ENCODE measurements at regions not wholly inside any gene's neighbourhood (a gene's known extent, or its start where the extent isn't known, plus 50 kb on each side); places are given as distances from the start of the nearest gene placed in this dataset.

GRCh38 chr5:63803165-63803564, 159.1 kb downstream of the HTR1A start:
- peak; percentile 94 for TF ChIP-seq REST (IDR thresholded peaks at IDR 0.05; ENCODE audit: borderline replicate concordance)
- TF ChIP-seq EP300 (conservative IDR thresholded peaks at IDR 0.05; ENCODE audit: poor library complexity, severe bottlenecking): peak; percentile 49
- no peak for TF ChIP-seq RAD21 (conservative IDR thresholded peaks at IDR 0.05)
- peak; percentile 53 for TF ChIP-seq POLR2AphosphoS5 (IDR thresholded peaks at IDR 0.05)

GRCh38 chr5:63794979-63795378, 167.3 kb downstream of the HTR1A start:
- Histone ChIP-seq H3K4me3 (ENCODE audit: low read length) (no peak overlapping the region), H2AFZ (ENCODE audit: low read depth, low read length) (no peak overlapping the region), H3K4me2 (ENCODE audit: low read length) (no peak overlapping the region), H3F3A (ENCODE audit: insufficient read depth, low read length, poor library complexity, severe bottlenecking) (no peaks in the 10 kb centered on the region), H3K9me2 (ENCODE audit: insufficient read depth, low read length) (no peaks in the 10 kb centered on the region), H3K9ac (ENCODE audit: low read length) (no peak overlapping the region), H4K20me1 (ENCODE audit: insufficient read depth) (no peaks in the 10 kb centered on the region), H3K36me3 (ENCODE audit: insufficient read depth, low read length) (no peaks in the 10 kb centered on the region), H3K9me3 (ENCODE audit: low read length) (peaks cover 6% of the 10 kb centered on the region), H3K27me3 (ENCODE audit: insufficient read depth, low read depth, low read length) (no peaks in the 10 kb centered on the region), H3K27ac (ENCODE audit: low read length) (no peak overlapping the region), H3K79me2 (replicated peaks; ENCODE audit: insufficient read depth, low read length) (no peaks in the 10 kb centered on the region)
- TF ChIP-seq EP300 (conservative IDR thresholded peaks at IDR 0.05; ENCODE audit: poor library complexity, severe bottlenecking) (no peak), CTCF (IDR thresholded peaks at IDR 0.05; ENCODE audit: poor library complexity, severe bottlenecking) (no peak), REST (IDR thresholded peaks at IDR 0.05; ENCODE audit: borderline replicate concordance) (no peak), EZH2 (IDR thresholded peaks at IDR 0.05; ENCODE audit: borderline replicate concordance, insufficient read depth, low read length, poor library complexity, severe bottlenecking) (no peak), RAD21 (conservative IDR thresholded peaks at IDR 0.05) (no peak), TAF1 (IDR thresholded peaks at IDR 0.05; ENCODE audit: low read depth) (no peak), MXI1 (conservative IDR thresholded peaks at IDR 0.05; ENCODE audit: poor library complexity, severe bottlenecking) (no peak), SMC3 (conservative IDR thresholded peaks at IDR 0.05; ENCODE audit: poor library complexity) (no peak), POLR2AphosphoS5 (IDR thresholded peaks at IDR 0.05) (no peak)

More at GRCh38 chr5:63803165-63803564, 159.1 kb downstream of the HTR1A start:
- Histone ChIP-seq H3K4me3 (ENCODE audit: low read length) (no peak overlapping the region), H3K79me2 (replicated peaks; ENCODE audit: insufficient read depth, low read length) (no peaks in the 10 kb centered on the region), H3K9me2 (ENCODE audit: insufficient read depth, low read length) (no peaks in the 10 kb centered on the region), H3K4me2 (ENCODE audit: low read length) (no peak overlapping the region), H3K27me3 (ENCODE audit: insufficient read depth, low read depth, low read length) (no peaks in the 10 kb centered on the region), H2AFZ (ENCODE audit: low read depth, low read length) (no peak overlapping the region), H3K9me3 (ENCODE audit: low read length) (no peaks in the 10 kb centered on the region), H3F3A (ENCODE audit: insufficient read depth, low read length, poor library complexity, severe bottlenecking) (no peaks in the 10 kb centered on the region), H3K27ac (ENCODE audit: low read length) (no peak overlapping the region), H4K20me1 (ENCODE audit: insufficient read depth) (no peaks in the 10 kb centered on the region), H3K36me3 (ENCODE audit: insufficient read depth, low read length) (no peaks in the 10 kb centered on the region), H3K9ac (ENCODE audit: low read length) (no peak overlapping the region)
